Colonic mucosa (tissue), 4 donors: ENCODE measurements at regions not wholly inside any gene's neighbourhood (a gene's known extent, or its start where the extent isn't known, plus 50 kb on each side); places are given as distances from the start of the nearest gene placed in this dataset.
"Not testable (repeated sequence)": the region's sequence is repeated elsewhere in the genome, so short reads cannot be mapped to it uniquely, and the experiment has no call there.

Source experiments
- DNase-seq: peaks from one replicate; pipeline ENCODE4 v3.0.0-alpha.2; 2020
- H3K27ac ChIP-seq: fragments of 200-600 bp; one replicate; pipeline ENCODE4 v1.8.0; 2021
- H3K27me3 ChIP-seq: fragments of 200-600 bp; one replicate; pipeline ENCODE4 v1.8.0; 2021
- H3K36me3 ChIP-seq: fragments of 200-600 bp; one replicate; pipeline ENCODE4 v1.8.0; 2021
- H3K4me1 ChIP-seq: fragments of 200-600 bp; one replicate; pipeline ENCODE4 v1.8.0; 2021; ENCODE audit warnings: mild to moderate bottlenecking
- H3K4me3 ChIP-seq: fragments of 200-600 bp; one replicate; pipeline ENCODE4 v1.8.0; 2021
- H3K9ac ChIP-seq, 2 donors: one replicate each; pipeline ENCODE4 v1.7.0; 2013; ENCODE audit warnings: control low read depth in 2 of 2, low read depth in 2 of 2, low read length in 2 of 2
- H3K9me3 ChIP-seq: fragments of 200-600 bp; one replicate; pipeline ENCODE4 v1.8.0; 2021
- intact Hi-C: fragments of 100-400 bp; cut with DNase I; formaldehyde crosslinking; loops from one replicate; pipeline ENCODE4 v1.14.1; 2022
- TF ChIP-seq, protein P1 (sequence below): fragments of 200-600 bp; IDR thresholded peaks from one replicate; pipeline ENCODE4 v1.8.0; 2022; ENCODE audit warnings: antibody characterized with exemption, mild to moderate bottlenecking
- donor health status: healthy.
- donor health status: DM: no; HTN: no; CAD: no.
- donor health status: DM: no; HTN: no; CAD: no.

DNA sequence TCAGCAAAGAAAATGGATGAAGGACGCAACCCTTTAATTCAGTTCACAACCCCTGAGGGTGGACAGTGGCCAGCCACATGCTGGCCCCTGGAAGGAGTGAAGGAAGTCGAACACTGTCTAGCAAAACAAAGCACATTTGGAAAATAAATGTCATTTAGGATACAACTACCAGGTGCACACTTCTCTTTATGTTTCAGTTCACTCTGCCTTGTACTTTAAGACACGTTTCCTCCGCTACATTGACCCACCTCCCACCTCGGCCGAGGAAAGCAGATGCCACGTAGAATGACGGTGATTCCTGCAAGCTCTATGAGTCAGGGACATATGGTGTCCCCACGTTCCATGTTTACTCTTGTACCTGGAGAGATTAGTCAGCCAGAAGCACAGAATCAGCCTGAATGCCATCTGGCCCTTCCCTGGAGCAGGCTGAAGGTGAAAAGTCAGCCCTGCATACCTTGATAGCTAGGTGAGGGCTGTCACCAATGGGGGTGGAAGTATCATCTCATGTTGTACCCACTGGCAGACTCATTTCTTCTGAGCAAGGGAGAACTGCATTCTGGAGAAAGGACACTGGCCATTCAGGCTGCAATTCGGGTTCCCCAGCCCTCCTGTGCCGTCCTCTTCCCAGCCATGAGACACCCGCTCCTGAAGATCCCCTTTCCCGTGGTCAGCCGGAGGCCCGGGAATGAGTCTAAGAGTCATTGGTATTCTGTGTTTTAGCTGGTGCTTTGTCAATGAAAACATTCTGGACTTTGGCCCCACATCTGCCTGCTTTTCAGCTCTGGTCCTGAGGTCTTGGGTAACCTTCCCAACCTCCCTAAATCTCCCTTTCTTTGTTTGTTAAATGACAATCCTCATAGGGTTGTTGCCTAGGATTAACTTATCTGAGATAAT, 60.6 kb downstream of the FOXA2 start:
- no peaks in the 10 kb centered on the region for H3K9me3 ChIP-seq
- H3K4me1 ChIP-seq, result no peaks in the 10 kb centered on the region
- H3K36me3 ChIP-seq, result no peaks in the 10 kb centered on the region
- no peak overlapping the region for H3K4me3 ChIP-seq
- no peak overlapping the region for H3K9ac ChIP-seq
- intact Hi-C loops, result no loop called here
- no peaks in the 10 kb centered on the region for H3K27me3 ChIP-seq
- TF ChIP-seq, protein P1, sequence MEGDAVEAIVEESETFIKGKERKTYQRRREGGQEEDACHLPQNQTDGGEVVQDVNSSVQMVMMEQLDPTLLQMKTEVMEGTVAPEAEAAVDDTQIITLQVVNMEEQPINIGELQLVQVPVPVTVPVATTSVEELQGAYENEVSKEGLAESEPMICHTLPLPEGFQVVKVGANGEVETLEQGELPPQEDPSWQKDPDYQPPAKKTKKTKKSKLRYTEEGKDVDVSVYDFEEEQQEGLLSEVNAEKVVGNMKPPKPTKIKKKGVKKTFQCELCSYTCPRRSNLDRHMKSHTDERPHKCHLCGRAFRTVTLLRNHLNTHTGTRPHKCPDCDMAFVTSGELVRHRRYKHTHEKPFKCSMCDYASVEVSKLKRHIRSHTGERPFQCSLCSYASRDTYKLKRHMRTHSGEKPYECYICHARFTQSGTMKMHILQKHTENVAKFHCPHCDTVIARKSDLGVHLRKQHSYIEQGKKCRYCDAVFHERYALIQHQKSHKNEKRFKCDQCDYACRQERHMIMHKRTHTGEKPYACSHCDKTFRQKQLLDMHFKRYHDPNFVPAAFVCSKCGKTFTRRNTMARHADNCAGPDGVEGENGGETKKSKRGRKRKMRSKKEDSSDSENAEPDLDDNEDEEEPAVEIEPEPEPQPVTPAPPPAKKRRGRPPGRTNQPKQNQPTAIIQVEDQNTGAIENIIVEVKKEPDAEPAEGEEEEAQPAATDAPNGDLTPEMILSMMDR, result no peak
- H3K27ac ChIP-seq, result peak overlapping the region; percentile 53
- peak; percentile 65 for DNase-seq

DNA sequence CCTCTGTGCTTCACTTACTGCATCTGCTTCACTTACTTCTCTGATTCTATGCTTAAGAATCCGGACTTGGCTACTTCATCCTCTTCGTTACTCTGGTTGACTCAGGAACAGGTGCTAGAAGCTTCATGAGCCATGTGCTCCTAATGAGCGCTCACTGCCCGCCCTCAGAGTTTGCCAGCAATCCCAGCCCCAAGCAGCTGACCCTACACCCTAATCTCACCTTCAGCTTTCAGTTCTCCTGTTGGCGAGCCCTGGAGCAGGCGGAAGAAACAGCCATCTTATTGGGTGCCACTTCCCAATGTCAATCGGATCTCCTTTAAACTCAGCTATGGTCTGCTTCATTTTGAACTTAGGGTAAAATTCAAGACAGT, 61.3 kb downstream of the FOXA2 start:
- no peaks in the 10 kb centered on the region for H3K27me3 ChIP-seq
- H3K9ac ChIP-seq, result no peak overlapping the region
- intact Hi-C loops, result no loop called here
- no peak for DNase-seq
- H3K9me3 ChIP-seq, result no peaks in the 10 kb centered on the region
- no peaks in the 10 kb centered on the region for H3K36me3 ChIP-seq
- peak overlapping the region; percentile 53 for H3K27ac ChIP-seq
- no peaks in the 10 kb centered on the region for H3K4me1 ChIP-seq
- TF ChIP-seq, protein P1, result no peak
- no peak overlapping the region for H3K4me3 ChIP-seq

DNA sequence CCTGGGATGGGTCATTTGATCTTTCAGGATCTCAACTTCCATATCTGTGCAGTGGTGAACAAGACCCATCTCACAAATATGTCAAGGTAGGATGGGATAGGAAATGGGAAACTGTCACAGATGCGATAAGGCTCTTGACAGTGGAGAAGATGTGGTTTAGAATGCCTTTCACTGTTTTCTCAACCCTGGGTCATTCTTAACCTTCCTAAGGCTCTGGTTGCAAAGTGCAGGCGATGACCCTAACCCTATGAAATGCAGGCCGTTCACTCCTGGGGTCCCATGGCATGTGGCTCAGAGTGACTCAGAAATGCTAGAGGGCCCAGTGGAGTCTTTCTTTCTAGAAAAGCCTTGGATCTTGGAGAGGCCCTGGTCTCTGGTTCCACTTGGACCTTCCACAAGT, 61.7 kb downstream of the FOXA2 start:
- no peaks in the 10 kb centered on the region for H3K9me3 ChIP-seq
- H3K36me3 ChIP-seq, result no peaks in the 10 kb centered on the region
- H3K27ac ChIP-seq, result peak overlapping the region; percentile 53
- H3K4me1 ChIP-seq, result no peaks in the 10 kb centered on the region
- intact Hi-C loops, result no loop called here
- H3K4me3 ChIP-seq, result no peak overlapping the region
- H3K9ac ChIP-seq, result no peak overlapping the region
- no peak for DNase-seq
- TF ChIP-seq, protein P1, result no peak
- H3K27me3 ChIP-seq, result no peaks in the 10 kb centered on the region

DNA sequence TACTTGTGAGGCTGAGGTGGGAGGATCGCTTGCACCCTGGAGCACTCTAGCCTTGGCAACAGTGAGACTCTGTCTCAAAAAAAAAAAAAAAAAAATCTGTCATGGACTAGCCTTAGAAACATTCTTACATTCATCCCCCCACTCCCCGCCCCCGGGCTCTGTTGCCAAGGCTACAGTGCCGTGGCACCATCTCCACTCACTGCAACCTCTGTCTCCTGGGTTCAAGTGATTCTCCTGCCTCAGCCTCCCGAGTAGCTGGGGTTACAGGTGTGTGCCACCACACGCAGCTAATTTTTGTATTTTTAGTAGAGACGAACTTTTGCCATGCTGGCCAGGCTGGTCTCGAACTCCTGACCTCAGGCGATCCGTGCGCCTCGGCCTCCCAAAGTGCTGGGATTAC, 62.4 kb downstream of the FOXA2 start:
- H3K4me3 ChIP-seq, DNase-seq, H3K9me3 ChIP-seq, intact Hi-C loops, H3K4me1 ChIP-seq, H3K27me3 ChIP-seq, H3K9ac ChIP-seq, H3K27ac ChIP-seq, H3K36me3 ChIP-seq: not testable (repeated sequence)

DNA sequence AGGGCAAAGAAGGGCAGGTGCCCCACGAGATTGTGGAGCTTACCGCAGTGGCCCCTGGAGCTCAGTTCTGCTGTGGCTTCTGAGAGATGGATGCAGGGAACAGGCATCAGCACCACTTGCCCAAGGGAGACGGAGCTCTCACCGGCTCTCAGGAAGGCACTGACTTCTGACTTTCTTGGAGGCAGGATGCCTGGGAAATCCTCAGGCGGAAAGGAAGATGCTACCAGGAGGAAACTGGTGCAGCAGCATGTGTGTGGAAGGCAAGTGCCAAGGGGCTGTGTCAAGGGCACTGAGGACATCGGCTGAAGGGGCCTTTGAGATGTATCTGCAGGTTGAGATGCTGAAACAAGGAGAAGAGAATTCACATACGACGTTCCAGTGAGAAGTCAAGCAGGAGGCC, 64.0 kb downstream of the FOXA2 start:
- no peaks in the 10 kb centered on the region for H3K27me3 ChIP-seq
- DNase-seq, result no peak
- H3K4me1 ChIP-seq, result no peaks in the 10 kb centered on the region
- no peak overlapping the region for H3K9ac ChIP-seq
- H3K4me3 ChIP-seq, result no peak overlapping the region
- no peaks in the 10 kb centered on the region for H3K36me3 ChIP-seq
- no peaks in the 10 kb centered on the region for H3K9me3 ChIP-seq
- TF ChIP-seq, protein P1, result no peak
- H3K27ac ChIP-seq, result no peak overlapping the region
- intact Hi-C loops, result no loop called here

DNA sequence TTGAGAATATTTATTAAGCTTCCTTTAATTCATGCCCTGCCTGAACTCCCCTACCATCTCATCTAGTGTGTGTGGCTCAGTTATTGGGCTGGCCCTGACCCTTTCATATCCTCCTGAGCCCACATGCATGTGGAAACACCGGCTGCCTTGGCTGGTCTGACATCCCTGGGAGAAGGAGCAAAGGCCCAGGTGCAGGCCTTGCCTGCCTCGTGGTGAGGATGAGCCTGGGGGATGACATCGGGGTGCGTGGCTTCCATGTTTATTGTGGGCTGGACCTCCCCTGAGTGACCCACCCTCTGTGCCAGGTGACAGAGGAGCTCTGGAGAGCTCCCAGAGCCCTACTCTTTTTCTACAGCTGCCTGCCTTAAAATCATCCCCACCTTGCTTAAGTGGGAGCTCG, 69.1 kb downstream of the FOXA2 start:
- DNase-seq, result no peak
- H3K4me1 ChIP-seq, result no peaks in the 10 kb centered on the region
- intact Hi-C loops, result no loop called here
- no peaks in the 10 kb centered on the region for H3K27me3 ChIP-seq
- TF ChIP-seq, protein P1, result no peak
- no peaks in the 10 kb centered on the region for H3K36me3 ChIP-seq
- no peak overlapping the region for H3K4me3 ChIP-seq
- H3K9me3 ChIP-seq, result no peaks in the 10 kb centered on the region
- no peak overlapping the region for H3K27ac ChIP-seq
- H3K9ac ChIP-seq, result no peak overlapping the region
